Neural cell (in vitro differentiated cells): ENCODE measurements at regions not wholly inside any gene's neighbourhood (a gene's known extent, or its start where the extent isn't known, plus 50 kb on each side); places are given as distances from the start of the nearest gene placed in this dataset.

Experiments used
- H2AFZ ChIP-seq: fragments of 200-600, 300-800 bp; sonication (generic), shearing (Covaris generic); 2 replicates; pipeline ENCODE4 v1.6.0; 2014; ENCODE audit warnings: low read depth, mild to moderate bottlenecking, antibody characterized with exemption, low read length, moderate library complexity
- H3F3A ChIP-seq: fragments of 200-600 bp; shearing (Covaris generic); 2 replicates; pipeline ENCODE4 v1.6.1; 2016; ENCODE audit warnings: mild to moderate bottlenecking, moderate library complexity, mixed read lengths, antibody characterized with exemption, low read length; ENCODE audit not compliant: insufficient read depth, poor library complexity, severe bottlenecking
- H3K27ac ChIP-seq: fragments of 200-600, 300-800 bp; sonication (generic), shearing (Covaris generic); 2 replicates; pipeline ENCODE4 v1.5.1; 2014; ENCODE audit warnings: mild to moderate bottlenecking, low read length, moderate library complexity
- H3K27me3 ChIP-seq: fragments of 300-800, 200-600 bp; sonication (generic), shearing (Covaris generic); 2 replicates; pipeline ENCODE4 v1.6.0; 2014; ENCODE audit warnings: mild to moderate bottlenecking, low read depth, low read length, moderate library complexity; ENCODE audit not compliant: insufficient read depth
- H3K36me3 ChIP-seq: fragments of 300-800, 200-600 bp; sonication (generic), shearing (Covaris generic); 2 replicates; pipeline ENCODE4 v1.5.1; 2014; ENCODE audit warnings: mild to moderate bottlenecking, antibody characterized with exemption, low read length, moderate library complexity; ENCODE audit not compliant: insufficient read depth
- H3K4me2 ChIP-seq: fragments of 300-800, 200-600 bp; sonication (generic), shearing (Covaris generic); 2 replicates; pipeline ENCODE4 v1.6.0; 2014; ENCODE audit warnings: mild to moderate bottlenecking, low read length
- H3K4me3 ChIP-seq: fragments of 300-800, 200-600 bp; sonication (generic), shearing (Covaris generic); 2 replicates; pipeline ENCODE4 v1.5.1; 2014; ENCODE audit warnings: mild to moderate bottlenecking, low read length, moderate library complexity
- H3K79me2 ChIP-seq: fragments of 200-600 bp; shearing (Covaris generic); replicated peaks from 2 replicates; pipeline ENCODE4 v1.6.0; 2014; ENCODE audit warnings: mild to moderate bottlenecking, low read length, moderate library complexity; ENCODE audit not compliant: insufficient read depth
- H3K9ac ChIP-seq: fragments of 300-800, 200-600 bp; sonication (generic), shearing (Covaris generic); 2 replicates; pipeline ENCODE4 v1.6.1; 2016; ENCODE audit warnings: mild to moderate bottlenecking, low read length, mixed read lengths
- H3K9me2 ChIP-seq: fragments of 200-600 bp; shearing (Covaris generic); 2 replicates; pipeline ENCODE4 v1.6.1; 2016; ENCODE audit warnings: mild to moderate bottlenecking, low read length, mixed read lengths; ENCODE audit not compliant: insufficient read depth
- H3K9me3 ChIP-seq: fragments of 200-600, 300-800 bp; sonication (generic), shearing (Covaris generic); 2 replicates; pipeline ENCODE4 v1.6.1; 2016; ENCODE audit warnings: mild to moderate bottlenecking, mixed run types, low read length, moderate library complexity, mixed read lengths
- H4K20me1 ChIP-seq: fragments of 200-600 bp; shearing (Covaris generic); 2 replicates; pipeline ENCODE4 v1.6.1; 2016; ENCODE audit warnings: mild to moderate bottlenecking, mixed run types; ENCODE audit not compliant: insufficient read depth
- EP300 ChIP-seq: fragments of 450-650 bp; conservative IDR thresholded peaks from 2 replicates; pipeline ENCODE4 v1.6.1; 2014; ENCODE audit warnings: antibody characterized with exemption, mild to moderate bottlenecking, moderate library complexity; ENCODE audit not compliant: poor library complexity, severe bottlenecking
- EZH2 ChIP-seq: fragments of 200-600, 300-800 bp; shearing (Covaris generic), sonication (generic); IDR thresholded peaks from 2 replicates; pipeline ENCODE4 v1.6.1; 2014; ENCODE audit warnings: antibody characterized with exemption, low read length, borderline replicate concordance, mild to moderate bottlenecking; ENCODE audit not compliant: insufficient read depth, poor library complexity, severe bottlenecking
- MXI1 ChIP-seq: fragments of 450-650 bp; conservative IDR thresholded peaks from 2 replicates; pipeline ENCODE4 v1.6.1; 2014; ENCODE audit warnings: antibody characterized with exemption, mild to moderate bottlenecking; ENCODE audit not compliant: poor library complexity, severe bottlenecking
- POLR2AphosphoS5 ChIP-seq: IDR thresholded peaks from 2 replicates; pipeline ENCODE4 v1.6.1; 2012
- RAD21 ChIP-seq: fragments of 450-650 bp; conservative IDR thresholded peaks from 2 replicates; pipeline ENCODE4 v1.6.1; 2014; ENCODE audit warnings: antibody characterized with exemption, mild to moderate bottlenecking, moderate library complexity
- REST ChIP-seq: IDR thresholded peaks from 2 replicates; pipeline ENCODE4 v1.6.1; 2012; ENCODE audit warnings: borderline replicate concordance
- SMC3 ChIP-seq: fragments of 450-650 bp; conservative IDR thresholded peaks from 2 replicates; pipeline ENCODE4 v1.6.1; 2014; ENCODE audit warnings: antibody characterized with exemption, mild to moderate bottlenecking, moderate library complexity; ENCODE audit not compliant: poor library complexity
- TAF1 ChIP-seq: IDR thresholded peaks from 2 replicates; pipeline ENCODE4 v1.6.1; 2012; ENCODE audit warnings: low read depth
- TF ChIP-seq, protein P1 (sequence below): fragments of 450-650 bp; IDR thresholded peaks from 2 replicates; pipeline ENCODE4 v1.5.1; 2014; ENCODE audit warnings: antibody characterized with exemption, mild to moderate bottlenecking, moderate library complexity; ENCODE audit not compliant: poor library complexity, severe bottlenecking

DNA sequence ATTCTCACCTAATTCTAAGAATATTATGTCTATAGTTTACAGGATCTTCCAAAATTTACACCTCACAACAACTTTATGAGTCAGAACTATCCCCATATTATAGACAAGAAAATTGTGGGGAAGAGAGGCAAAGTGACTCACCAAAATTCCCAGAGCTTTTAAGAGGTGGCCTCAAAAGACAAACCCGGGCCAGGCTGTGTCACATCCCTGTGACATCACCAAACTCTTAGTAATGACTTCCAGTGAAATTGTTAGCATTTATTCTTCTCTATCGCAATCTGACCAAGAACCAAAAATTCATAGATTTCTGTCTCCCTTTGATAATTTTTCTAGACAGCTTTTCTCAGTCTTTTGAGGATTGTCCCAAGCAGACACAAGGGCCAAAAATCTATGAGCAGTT, 134.3 kb downstream of the SNX19 start:
- Histone ChIP-seq H3K27ac (no peak overlapping the region), H3K9ac (no peak overlapping the region)

GRCh38 chr11:130782361-130783222, 133.7 kb downstream of the SNX19 start:
- Histone ChIP-seq H3F3A (no peaks in the 10 kb centered on the region), H3K36me3 (no peaks in the 10 kb centered on the region), H3K27me3 (no peaks in the 10 kb centered on the region), H3K79me2 (no peaks in the 10 kb centered on the region), H3K4me2 (no peak overlapping the region), H3K9me3 (peaks cover 1% of the 10 kb centered on the region), H3K9ac (no peak overlapping the region), H3K9me2 (no peaks in the 10 kb centered on the region), H2AFZ (no peak overlapping the region), H3K27ac (no peak overlapping the region), H3K4me3 (peak overlapping the region; percentile 8), H4K20me1 (no peaks in the 10 kb centered on the region)
- TF ChIP-seq, protein P1, sequence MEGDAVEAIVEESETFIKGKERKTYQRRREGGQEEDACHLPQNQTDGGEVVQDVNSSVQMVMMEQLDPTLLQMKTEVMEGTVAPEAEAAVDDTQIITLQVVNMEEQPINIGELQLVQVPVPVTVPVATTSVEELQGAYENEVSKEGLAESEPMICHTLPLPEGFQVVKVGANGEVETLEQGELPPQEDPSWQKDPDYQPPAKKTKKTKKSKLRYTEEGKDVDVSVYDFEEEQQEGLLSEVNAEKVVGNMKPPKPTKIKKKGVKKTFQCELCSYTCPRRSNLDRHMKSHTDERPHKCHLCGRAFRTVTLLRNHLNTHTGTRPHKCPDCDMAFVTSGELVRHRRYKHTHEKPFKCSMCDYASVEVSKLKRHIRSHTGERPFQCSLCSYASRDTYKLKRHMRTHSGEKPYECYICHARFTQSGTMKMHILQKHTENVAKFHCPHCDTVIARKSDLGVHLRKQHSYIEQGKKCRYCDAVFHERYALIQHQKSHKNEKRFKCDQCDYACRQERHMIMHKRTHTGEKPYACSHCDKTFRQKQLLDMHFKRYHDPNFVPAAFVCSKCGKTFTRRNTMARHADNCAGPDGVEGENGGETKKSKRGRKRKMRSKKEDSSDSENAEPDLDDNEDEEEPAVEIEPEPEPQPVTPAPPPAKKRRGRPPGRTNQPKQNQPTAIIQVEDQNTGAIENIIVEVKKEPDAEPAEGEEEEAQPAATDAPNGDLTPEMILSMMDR = no peak

More for the DNA sequence above, 134.3 kb downstream of the SNX19 start:
- no peaks in the 10 kb centered on the region for H3F3A ChIP-seq
- H3K9me3 ChIP-seq = peaks cover 3% of the 10 kb centered on the region
- no peaks in the 10 kb centered on the region for H3K27me3 ChIP-seq
- no peaks in the 10 kb centered on the region for H3K79me2 ChIP-seq
- no peaks in the 10 kb centered on the region for H4K20me1 ChIP-seq
- H3K36me3 ChIP-seq = no peaks in the 10 kb centered on the region
- TF ChIP-seq RAD21 (no peak), EZH2 (no peak), TAF1 (no peak), EP300 (no peak), POLR2AphosphoS5 (no peak), REST (no peak), MXI1 (no peak), SMC3 (no peak)
- TF ChIP-seq, protein P1 = no peak
- H3K9me2 ChIP-seq = no peaks in the 10 kb centered on the region
- no peak overlapping the region for H3K4me3 ChIP-seq
- no peak overlapping the region for H3K4me2 ChIP-seq
- no peak overlapping the region for H2AFZ ChIP-seq
